DMS79 treated with DMSO at 0.1 percent for 48 hours (cell line): ENCODE measurements at regions not wholly inside any gene's neighbourhood (a gene's known extent, or its start where the extent isn't known, plus 50 kb on each side); places are given as distances from the start of the nearest gene placed in this dataset.

Source experiments
- DNase-seq: peaks from one replicate; lab custom pipeline; 2025; lab: John Stamatoyannopoulos, UW

- no peak for DNase-seq
These were observed 293.9 kb downstream of the C7orf25 start for GRCh38 chr7:42617806-42618457.

GRCh38 chr7:42617071-42617765 is 294.7 kb downstream of the C7orf25 start:
- DNase-seq: no peak

GRCh38 chr7:42614636-42615035 is 297.2 kb downstream of the C7orf25 start:
- no peak for DNase-seq

GRCh38 chr7:42611961-42612360 is 299.9 kb downstream of the C7orf25 start:
- DNase-seq: no peak

GRCh38 chr7:42611289-42611928 is 300.5 kb downstream of the C7orf25 start:
- DNase-seq: no peak

GRCh38 chr7:42606193-42606905 is 305.5 kb downstream of the C7orf25 start:
- DNase-seq: no peak

GRCh38 chr7:42605406-42606192 is 306.3 kb downstream of the C7orf25 start:
- DNase-seq: no peak

GRCh38 chr7:42603496-42603895 is 308.4 kb downstream of the C7orf25 start:
- DNase-seq: no peak

GRCh38 chr7:42597300-42597699 is 314.6 kb downstream of the C7orf25 start:
- no peak for DNase-seq

GRCh38 chr7:42596737-42597136 is 315.1 kb downstream of the C7orf25 start:
- DNase-seq: no peak

GRCh38 chr7:42593860-42594259 is 318.0 kb downstream of the C7orf25 start:
- DNase-seq: no peak

- no peak for DNase-seq
These were observed 321.0 kb downstream of the C7orf25 start for GRCh38 chr7:42590771-42591310.

GRCh38 chr7:42588876-42589275 is 323.0 kb downstream of the C7orf25 start:
- DNase-seq: no peak

GRCh38 chr7:42587806-42588205 is 324.1 kb downstream of the C7orf25 start:
- no peak for DNase-seq

- no peak for DNase-seq
These were observed 331.8 kb downstream of the C7orf25 start for GRCh38 chr7:42580061-42580460.

- no peak for DNase-seq
These were observed 336.7 kb downstream of the C7orf25 start for GRCh38 chr7:42575171-42575570.

- no peak for DNase-seq
These were observed 337.2 kb downstream of the C7orf25 start for GRCh38 chr7:42574685-42575084.

- no peak for DNase-seq
These were observed 337.1 kb upstream of the GLI3 start for GRCh38 chr7:42573881-42574672.

GRCh38 chr7:42572561-42572960 is 335.6 kb upstream of the GLI3 start:
- no peak for DNase-seq

- DNase-seq: no peak
These were observed 335.0 kb upstream of the GLI3 start for GRCh38 chr7:42572056-42572455.

- no peak for DNase-seq
These were observed 333.9 kb upstream of the GLI3 start for GRCh38 chr7:42570944-42571343.
